Smooth muscle cell of the brain vasculature (primary cell): ENCODE measurements at regions not wholly inside any gene's neighbourhood (a gene's known extent, or its start where the extent isn't known, plus 50 kb on each side); places are given as distances from the start of the nearest gene placed in this dataset.
"Not testable (repeated sequence)": the region's sequence is repeated elsewhere in the genome, so short reads cannot be mapped to it uniquely, and the experiment has no call there.

ENCODE experiments used
- DNase-seq: peaks from one replicate; pipeline ENCODE4 v3.0.0-alpha.2; 2012; ENCODE audit warnings: low read depth, low spot score

DNA sequence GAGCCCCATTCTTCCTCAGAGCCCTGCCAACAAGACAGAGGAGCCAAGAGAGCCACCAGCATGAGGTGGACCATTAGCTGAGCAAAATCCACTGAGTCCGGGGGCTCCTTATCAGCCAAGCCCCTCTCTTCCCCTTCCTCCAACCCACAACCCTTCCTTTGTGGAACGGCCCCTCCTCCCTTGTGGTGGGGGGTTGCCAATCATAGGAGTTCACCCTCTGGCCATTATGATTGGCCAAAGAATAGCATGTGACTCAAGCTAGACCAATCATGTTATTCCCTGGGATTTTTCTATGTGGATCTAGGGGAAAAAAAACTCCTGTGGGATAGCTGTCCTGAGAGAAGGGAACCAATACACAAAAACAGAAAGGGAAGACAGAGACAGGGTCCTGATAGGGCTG, 120.5 kb downstream of the C16orf95 start:
- no peak for DNase-seq

DNA sequence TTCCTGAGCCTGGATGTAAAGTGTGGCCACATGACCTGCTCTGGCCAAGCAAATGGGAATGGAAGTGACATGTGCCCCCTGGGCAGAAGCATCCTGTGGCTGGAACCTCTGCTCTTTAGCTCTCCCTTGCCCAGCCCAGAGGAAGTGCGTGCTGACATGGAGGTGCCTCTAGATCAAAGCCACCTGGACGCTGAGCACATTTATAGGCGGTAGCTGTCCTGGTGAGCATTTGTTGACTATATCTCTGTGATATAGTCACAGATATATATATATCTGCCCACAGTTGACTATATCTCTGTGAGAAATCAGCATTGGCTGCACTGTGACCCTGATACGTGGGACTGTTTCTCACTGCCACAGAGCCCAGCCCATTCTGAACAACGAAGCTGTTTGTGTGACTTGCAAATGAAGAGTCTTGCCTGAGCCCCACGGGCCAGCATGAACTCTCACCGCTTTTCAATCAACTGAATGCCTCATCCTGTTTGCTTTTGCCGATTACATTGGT, 118.8 kb downstream of the C16orf95 start:
- no peak for DNase-seq

DNA sequence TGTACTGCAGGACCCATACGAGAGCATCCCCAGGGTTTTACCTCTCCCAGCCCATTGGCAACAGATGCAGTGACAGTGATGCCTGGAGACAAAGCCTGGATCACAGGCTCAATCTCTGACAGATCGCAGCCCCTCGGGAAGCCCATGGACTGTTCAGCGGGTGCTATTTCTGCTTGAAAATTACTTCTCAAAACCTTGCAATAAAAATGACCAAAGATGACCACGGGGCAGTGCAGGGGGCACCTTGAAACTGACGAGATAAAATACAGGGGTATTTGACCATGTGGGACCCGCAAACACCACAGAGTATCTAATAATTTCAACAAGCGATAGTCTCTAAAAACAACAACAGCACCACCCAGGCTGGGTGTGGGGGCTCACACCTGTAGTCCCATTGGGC, 118.3 kb downstream of the C16orf95 start:
- no peak for DNase-seq

DNA sequence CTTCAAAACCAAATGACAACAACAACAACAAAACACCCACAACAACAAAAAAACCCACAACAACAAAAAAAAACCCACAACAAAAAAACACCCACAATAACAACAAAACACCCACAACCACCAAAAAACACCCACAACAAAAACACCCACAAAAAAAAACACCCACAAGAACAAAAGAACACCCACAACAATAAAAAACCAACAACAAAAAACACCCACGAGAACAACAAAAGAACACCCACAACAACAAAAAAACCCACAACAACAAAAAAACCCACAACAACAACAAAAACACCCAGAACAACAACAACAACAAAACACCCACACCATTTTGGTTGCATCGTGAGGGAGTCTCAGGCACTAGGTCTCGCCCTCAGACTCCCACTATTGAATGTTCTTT, 117.8 kb downstream of the C16orf95 start:
- no peak for DNase-seq

DNA sequence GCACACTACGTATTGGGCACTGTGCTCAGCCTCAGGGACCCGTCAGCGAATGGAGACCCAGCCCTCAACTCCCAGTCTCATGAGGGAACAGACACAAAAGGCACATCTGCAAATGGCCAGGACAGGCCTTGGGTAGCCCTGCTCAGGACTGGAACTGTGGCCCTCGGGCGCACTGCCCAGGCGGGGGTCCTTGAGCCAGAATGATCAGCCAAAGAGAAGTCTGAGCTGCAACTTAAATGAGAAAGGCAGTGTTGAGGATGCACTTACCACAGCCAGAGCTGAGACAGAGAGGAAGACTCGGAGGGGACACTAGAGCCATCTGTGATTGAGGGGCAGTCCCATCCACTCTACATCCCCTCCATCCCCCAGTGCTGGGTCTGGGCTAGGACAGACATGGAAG, 117.3 kb downstream of the C16orf95 start:
- DNase-seq = no peak

DNA sequence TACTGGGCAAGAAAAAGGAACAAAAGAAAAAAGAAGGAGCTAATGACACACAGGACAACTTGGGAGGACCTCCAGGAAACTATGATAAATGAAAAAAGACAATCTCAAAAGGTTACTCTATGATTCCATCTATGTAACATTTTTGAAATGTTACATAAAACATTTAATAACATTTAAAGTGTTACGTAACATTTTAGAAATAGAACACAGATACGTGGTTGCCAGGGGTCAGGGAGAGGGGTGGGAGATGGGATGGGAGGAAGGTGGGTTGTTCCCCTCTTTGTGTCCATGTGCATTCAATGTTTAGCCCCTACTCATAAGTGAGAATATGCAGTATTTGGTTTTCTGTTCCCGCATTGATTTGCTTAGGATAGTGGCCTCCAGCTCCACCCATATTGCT, 116.6 kb downstream of the C16orf95 start:
- DNase-seq = no peak

DNA sequence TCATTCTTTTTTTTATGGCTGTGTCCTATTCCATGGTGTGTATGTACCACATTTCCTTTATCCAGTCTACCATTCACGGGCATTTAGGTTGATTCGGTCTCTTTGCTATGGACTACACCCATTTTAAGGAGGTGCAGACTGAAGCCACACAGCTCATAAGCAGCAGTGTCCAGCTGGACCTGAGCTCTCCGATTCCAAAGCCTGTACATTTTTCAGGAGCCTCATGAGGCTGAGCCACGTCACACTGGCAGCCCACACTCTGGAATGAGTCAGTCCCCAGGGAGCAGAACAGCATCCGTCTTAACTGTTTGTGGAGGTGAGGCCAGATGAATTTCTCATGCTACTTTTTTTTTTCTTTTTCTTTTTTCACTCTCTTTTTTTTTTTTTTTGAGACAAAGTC, 116.1 kb downstream of the C16orf95 start:
- peak; percentile 96 for DNase-seq

DNA sequence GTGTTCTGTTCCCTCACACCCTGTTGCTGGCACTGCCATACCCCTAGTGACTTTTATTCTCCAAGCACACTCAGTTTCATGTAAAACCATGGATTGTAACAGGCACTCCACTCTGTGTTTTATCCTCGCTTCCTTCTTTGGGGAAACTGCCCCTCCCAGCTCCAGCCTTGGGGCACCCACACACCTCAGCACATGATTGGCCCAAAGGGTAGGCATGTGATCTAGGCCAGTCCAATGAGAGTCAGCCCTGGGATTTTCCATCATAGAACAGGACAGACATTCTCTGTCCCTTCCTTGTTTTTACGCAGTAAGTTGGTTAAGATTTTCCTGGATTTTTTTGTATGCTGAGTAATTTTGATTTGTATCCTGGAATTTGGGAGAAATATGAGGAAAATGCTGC, 115.4 kb downstream of the C16orf95 start:
- DNase-seq = no peak

DNA sequence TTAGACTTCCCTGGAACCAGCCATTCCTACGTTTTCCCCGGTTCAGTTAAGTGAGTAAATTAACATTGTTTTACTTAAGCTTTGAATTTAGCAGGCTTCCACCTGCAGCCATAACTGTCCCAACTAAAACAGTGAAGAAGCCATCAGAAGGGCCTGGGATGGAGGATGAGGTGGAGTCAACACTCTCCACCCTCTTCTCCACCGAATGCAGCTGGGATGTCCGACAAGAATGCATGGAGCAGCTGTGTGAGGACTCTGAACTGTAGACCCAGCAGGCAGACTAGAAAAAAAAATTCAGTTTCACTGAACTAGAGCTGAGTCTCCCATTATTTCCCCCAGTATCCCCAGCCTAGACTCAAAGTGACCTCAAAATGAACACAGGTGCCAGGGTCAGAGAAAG, 114.8 kb downstream of the C16orf95 start:
- no peak for DNase-seq

DNA sequence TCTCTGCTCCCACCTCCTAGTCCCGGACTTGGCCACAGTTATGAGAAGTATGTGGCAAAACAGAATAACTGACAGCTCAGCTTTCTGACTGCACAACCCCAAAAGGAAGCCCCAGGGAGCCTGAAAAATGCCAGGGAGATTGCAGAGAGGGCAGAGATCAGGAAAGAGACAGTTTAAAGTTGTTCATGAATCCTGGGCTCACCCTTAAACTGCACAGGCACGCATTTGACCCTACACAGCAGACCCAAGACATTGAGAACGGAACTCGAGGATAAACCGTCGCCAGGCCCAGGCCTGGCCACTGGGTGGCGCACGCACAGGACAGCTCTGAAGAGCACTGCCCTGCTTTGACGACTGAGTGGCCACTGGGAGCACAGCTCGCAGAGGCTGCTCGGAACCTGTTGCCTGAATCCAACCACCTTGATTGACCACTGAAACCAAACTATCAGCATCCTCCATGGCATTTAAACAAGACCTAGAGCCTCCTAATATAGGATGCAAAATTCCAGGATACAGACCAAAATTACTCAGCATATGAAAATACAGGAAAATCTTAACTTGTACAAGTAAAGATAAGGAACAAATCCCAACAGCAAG, 114.0 kb downstream of the C16orf95 start:
- DNase-seq = peak; percentile 77

DNA sequence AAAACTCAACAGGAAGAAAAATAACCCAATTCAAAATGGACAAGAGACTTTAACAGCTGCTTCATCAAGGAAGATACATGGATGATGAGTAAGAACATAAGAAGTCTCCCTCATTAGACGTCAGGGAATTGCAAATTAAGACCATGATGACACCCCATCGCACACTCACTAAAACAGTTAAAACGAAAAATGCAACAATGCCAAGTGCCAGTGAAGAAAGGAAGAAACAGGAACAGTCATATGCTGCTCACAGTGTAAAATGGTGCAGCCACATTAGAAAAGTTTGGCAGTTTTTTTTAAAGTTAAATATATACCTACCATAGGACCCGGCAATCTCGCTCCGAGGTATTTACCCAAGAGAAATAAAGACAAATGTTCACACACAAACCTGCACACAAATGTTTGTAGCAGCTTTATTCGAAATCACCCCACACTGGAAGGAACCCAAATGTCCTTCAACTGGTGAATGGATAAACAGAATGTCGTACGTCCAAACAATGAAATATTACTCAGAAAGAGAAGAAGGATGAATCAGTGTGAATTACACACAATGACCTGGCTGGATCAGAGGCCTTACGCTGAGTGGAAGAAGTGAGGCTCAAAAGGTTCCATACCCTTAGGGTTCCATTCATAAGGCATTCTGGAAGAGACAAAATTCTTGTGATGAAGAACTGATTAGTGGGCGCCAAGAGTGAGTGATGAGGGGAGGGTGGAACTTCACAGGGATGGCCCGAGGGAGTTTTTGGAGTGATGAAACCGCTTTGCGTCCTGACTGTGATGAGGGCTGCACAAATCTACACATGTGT, 110.3 kb downstream of the C16orf95 start:
- DNase-seq = no peak

DNA sequence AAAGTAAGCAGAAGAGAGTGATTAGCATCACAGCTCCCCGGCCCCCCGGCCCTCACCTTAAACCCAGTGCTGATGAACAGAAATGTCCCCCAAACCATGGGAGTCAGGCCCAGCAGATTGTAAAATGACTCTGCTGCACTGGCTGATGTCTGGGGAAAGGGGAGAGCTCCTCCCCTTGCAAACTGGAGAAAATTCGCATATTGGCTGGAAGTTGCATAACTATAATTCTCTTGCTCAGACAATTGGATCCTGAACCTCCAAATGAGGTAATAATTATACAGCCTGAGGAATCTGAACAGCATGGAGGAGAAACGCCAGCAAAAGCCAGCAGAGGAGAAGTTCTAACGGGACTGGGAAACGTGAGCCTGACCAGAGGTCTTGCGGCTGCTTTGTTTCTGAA, 109.7 kb downstream of the C16orf95 start:
- no peak for DNase-seq

DNA sequence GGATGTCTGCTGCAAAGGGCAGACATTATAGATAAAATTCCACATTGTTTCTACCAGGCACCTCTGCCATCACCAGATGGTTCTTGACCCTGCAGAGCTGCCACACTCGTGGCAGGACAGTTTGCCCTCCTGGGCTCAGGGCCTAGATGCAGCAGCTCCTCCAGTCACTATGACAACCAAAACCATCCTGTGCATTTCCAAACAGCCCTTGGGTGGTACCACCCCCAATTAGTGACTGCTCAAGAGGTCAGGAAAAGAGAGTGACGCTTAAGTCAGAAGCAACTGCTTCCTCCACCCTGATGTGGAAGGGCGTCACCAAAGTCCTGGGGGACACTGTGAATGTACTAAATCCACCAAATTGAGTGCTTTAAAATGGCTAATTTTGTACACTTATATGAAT, 109.2 kb downstream of the C16orf95 start:
- DNase-seq = no peak

DNA sequence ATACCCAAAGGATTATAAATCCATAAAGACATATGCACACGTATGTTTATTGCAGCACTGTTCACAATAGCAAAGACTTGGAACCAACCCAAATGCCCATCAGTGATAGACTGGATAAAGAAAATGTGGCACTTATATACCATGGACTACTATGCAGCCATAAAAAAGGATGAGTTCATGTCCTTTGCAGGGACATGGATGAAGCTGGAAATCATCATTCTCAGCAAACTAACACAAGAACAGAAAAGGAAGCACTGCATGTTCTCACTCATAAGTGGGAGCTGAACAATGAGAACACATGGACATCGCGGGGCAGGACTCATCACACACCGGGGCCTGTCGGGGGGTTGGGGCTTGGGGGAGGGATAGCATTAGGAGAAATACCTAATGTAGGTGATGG, 108.2 kb downstream of the C16orf95 start:
- not testable (repeated sequence) for DNase-seq

DNA sequence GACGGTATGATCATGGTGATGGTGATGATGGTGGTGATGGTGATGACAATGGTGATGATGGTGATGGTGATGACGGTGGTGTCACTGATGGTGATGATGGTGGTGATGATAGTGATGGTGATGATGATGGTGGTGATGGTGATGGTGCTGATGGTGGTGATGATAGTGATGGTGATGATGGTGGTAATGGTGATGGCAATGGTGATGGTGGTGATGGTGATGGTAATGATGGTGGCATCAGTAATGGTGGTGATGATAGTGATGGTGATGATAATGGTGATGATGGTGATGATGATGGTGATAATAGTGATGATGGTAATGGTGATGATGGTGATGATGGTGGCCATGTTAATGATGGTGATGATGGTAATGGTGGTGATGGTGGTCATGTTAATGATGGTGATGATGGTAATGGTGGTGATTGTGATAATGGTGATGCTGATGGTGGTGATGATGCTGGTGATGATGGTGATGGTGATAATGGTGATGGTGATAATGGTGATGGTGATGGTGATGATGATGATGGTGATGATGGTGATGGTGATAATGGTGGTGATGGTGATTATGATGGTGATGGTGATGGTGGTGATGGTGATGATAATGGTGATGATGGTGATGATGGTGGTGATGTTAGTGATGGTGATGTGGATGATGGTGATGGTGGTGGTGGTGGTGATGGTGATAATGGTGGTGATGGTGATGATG, 107.2 kb downstream of the C16orf95 start:
- no peak for DNase-seq

DNA sequence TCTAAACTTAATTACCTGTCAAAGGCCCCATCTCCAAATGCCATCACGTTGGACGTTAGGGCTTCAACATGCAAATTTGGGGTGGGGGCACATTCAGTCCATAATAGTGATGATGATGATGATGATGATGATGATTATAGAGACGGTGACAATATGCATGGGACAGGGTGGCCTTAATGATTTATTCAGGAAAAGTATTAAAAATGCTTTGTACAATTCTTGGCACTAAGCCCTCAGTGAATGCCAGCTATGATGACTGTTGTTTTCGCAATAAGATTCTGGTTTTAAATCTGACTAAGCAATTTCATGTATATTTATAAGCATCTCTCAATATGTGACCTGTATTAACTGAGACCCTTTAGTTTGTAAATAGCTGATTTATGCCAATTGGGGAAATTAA, 106.3 kb downstream of the C16orf95 start:
- DNase-seq = no peak

DNA sequence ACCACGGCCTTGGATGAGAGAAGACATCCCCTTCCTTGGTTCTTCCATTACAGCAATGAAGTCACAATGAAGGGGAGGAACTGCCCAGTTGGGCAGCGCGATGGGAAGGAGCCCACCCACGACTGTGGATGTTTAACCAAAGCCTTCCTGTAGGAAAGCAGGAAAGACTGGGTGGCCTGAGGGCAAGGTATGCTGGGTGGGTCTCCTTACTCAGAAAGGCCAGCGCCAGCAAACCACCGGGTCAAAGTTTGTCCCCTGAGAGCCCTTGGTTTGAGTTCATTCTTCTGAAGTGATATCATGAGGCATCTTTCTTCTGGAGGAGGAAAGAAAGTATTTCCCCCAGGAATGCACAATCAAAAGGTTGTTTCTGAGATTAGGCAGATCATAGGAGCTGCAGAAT, 105.2 kb downstream of the C16orf95 start:
- no peak for DNase-seq

DNA sequence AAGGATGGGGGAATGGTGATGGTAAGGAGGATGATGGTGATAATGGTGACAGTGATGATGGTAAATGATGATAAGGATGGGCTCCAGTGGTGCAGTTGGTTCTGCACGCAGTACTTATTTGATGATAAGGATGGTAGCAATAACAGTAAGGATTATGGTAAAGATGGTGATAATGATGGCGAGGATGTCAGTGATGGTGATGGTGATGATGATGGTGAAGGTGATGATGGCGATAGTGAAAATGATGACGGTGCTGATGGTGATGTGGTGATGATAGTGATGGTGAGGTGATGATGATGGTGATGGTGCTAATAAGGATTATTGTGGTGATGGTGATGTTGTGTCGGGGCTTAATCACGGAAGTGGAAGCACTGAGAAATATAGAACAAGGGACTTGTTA, 103.7 kb downstream of the C16orf95 start:
- DNase-seq = no peak

DNA sequence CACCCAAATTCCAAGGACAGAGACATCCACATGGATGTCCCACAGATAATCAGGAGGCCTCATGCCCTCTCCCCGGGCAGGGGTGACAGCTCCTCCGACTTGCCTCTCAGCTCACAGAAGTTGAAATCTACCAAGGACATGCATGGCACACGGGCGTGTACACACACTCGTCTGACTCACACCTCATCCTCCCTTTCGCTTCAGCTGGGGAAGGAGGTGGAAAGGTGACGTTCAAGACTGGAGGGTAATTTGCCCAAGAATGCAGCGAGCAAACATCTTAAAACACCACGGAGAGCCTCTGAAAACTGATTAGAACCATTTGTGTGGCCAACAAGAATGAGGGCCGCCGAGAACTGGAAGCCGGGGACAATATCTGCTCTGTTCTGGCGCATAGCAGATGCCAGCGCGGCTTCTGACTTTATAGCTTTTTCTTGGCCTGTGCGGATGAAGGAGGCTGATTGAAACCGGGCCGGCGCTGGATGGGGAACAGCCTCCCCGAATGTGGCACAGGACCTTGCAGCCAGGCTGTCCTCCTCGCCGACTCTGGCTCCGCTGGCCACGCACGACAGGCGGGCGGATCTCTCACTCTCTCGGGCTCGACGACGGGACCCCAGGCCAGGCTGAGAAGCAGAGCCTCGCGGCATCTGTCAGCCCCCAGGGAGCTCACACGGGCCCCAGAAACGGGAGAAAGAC, 100.9 kb downstream of the C16orf95 start:
- no peak for DNase-seq

DNA sequence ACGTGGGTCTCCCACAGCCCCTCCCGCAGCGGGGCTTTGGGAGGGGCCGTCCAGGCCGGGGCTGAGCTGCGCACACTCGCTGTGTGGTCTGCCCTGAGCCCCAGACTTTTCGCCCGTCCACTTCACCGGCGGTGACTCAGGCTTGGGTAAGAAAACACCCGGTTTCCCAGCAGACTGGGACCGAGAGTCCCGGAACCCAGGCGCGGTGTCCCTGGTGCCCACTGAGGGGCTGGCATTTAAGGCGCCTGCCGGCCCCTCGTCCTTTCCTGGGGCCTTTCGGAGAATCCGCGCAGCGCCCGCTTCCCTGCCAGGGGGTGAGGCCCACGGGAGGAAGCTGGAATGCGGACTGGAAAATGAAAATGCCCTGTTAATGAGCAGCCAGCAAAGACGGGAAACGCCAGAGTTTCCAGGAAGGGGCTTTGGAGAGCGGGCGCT, 100.3 kb downstream of the C16orf95 start:
- no peak for DNase-seq

DNA sequence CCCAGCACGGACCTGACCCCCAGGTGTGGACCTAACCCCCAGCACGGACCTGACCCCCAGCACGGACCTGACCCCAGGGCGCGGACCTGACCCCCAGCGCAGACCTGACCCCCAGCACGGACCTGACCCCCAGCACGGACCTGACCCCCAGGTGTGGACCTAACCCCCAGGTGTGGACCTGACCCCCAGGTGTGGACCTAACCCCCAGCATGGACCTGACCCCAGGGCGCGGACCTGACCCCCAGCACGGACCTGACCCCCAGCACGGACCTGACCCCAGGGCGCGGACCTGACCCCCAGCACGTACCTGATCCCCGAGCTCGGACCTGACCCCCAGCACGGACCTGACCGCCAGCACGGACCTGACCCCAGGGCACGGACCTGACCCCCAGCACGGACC, 99.4 kb downstream of the C16orf95 start:
- DNase-seq = not testable (repeated sequence)
